ENCODE measurements at regions not wholly inside any gene's neighbourhood (a gene's known extent, or its start where the extent isn't known, plus 50 kb on each side); places are given as distances from the start of the nearest gene placed in this dataset.

DNA sequence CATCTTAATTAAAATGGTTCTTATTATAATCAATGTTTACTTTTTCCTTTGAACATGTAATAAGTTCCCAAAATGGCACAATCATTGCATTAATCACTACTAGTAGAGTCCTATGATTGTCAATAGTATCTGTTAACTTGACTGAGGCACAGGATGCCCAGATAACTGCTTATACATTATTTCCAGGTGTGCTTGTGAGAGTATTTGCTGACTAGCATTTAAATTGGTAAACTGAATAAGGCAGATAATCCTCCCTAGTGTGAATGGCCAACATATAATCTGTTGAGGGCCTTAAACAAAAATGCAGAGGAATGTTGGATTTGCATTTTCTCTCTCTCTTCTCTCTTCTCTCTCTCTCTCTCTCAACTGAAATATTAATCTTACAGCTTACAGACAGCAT is 999.3 kb upstream of the TMPRSS15 start:
- no peak overlapping the region for H3K27ac ChIP-seq
- no peaks in the 10 kb centered on the region for H3K36me3 ChIP-seq
- TF ChIP-seq, protein P1, sequence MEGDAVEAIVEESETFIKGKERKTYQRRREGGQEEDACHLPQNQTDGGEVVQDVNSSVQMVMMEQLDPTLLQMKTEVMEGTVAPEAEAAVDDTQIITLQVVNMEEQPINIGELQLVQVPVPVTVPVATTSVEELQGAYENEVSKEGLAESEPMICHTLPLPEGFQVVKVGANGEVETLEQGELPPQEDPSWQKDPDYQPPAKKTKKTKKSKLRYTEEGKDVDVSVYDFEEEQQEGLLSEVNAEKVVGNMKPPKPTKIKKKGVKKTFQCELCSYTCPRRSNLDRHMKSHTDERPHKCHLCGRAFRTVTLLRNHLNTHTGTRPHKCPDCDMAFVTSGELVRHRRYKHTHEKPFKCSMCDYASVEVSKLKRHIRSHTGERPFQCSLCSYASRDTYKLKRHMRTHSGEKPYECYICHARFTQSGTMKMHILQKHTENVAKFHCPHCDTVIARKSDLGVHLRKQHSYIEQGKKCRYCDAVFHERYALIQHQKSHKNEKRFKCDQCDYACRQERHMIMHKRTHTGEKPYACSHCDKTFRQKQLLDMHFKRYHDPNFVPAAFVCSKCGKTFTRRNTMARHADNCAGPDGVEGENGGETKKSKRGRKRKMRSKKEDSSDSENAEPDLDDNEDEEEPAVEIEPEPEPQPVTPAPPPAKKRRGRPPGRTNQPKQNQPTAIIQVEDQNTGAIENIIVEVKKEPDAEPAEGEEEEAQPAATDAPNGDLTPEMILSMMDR (IDR thresholded peaks at IDR 0.05): no peak
- no peak for TF ChIP-seq POLR2A (IDR thresholded peaks at IDR 0.05)
- no peak for ATAC-seq
- DNase-seq: no peak
- H3K9me3 ChIP-seq: no peaks in the 10 kb centered on the region
- no peak overlapping the region for H3K4me3 ChIP-seq
- no peaks in the 10 kb centered on the region for H3K4me1 ChIP-seq
- H3K27me3 ChIP-seq: no peaks in the 10 kb centered on the region
- intact Hi-C loops (cut with DNase I): no loop called here

- DNase-seq: no peak
- TF ChIP-seq, protein P1 (IDR thresholded peaks at IDR 0.05): no peak
- TF ChIP-seq POLR2A (IDR thresholded peaks at IDR 0.05): no peak
- H3K27ac ChIP-seq: no peak overlapping the region
- intact Hi-C loops (cut with DNase I): no loop called here
- no peaks in the 10 kb centered on the region for H3K36me3 ChIP-seq
- no peaks in the 10 kb centered on the region for H3K4me1 ChIP-seq
- ATAC-seq: no peak
- no peak overlapping the region for H3K4me3 ChIP-seq
- no peaks in the 10 kb centered on the region for H3K27me3 ChIP-seq
- WGBS, 4 donors: 45 to 54% (median 49%) methylated on average over 2 of the region's 2 CpGs
- H3K9me3 ChIP-seq: no peaks in the 10 kb centered on the region
These were observed 1001.7 kb upstream of the TMPRSS15 start for GRCh38 chr21:19405326-19405725.

- Histone ChIP-seq H3K27ac (no peak overlapping the region), H3K36me3 (no peaks in the 10 kb centered on the region), H3K4me1 (no peaks in the 10 kb centered on the region), H3K27me3 (no peaks in the 10 kb centered on the region), H3K9me3 (peaks cover 0 to 21% (median 2%) of the 10 kb centered on the region in 12 donors), H3K4me3 (no peak overlapping the region)
- ATAC-seq (no peak), DNase-seq (no peak)
- no peak for TF ChIP-seq POLR2A (IDR thresholded peaks at IDR 0.05)
- TF ChIP-seq, protein P1 (IDR thresholded peaks at IDR 0.05): no peak
- WGBS, 4 donors: 43 to 65% (median 51%) methylated on average over 3 of the region's 3 CpGs
- intact Hi-C loops (cut with DNase I): no loop called here
These were observed 1017.0 kb upstream of the TMPRSS15 start for GRCh38 chr21:19420565-19420964.

DNA sequence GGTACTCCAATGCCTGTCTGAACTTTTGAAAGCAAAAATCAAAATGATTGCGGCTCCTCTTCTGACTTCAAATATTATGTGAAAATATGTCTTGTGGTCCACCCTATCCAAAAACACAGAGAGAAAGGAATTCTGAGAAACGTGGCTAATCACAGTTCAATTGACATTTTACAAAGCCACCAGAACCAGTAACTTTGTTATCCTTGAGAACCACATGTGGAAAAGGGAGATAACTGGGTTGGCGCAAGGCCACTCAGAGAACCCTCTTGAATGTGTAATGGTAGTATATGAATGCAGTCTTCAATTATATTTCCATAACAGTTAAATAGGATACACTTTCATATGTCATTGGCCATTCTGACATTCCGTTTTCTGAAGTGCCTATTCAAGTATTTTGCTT is 1030.0 kb upstream of the TMPRSS15 start:
- no peak overlapping the region for H3K4me3 ChIP-seq
- TF ChIP-seq, protein P1 (IDR thresholded peaks at IDR 0.05): no peak
- TF ChIP-seq POLR2A (IDR thresholded peaks at IDR 0.05): no peak
- intact Hi-C loops (cut with DNase I): no loop called here
- 70 to 74% (median 71%) methylated on average over 4 of the region's 4 CpGs for WGBS, 4 donors
- no peaks in the 10 kb centered on the region for H3K27me3 ChIP-seq
- H3K27ac ChIP-seq: no peak overlapping the region
- DNase-seq (no peak), ATAC-seq (no peak)
- H3K9me3 ChIP-seq: peaks cover 0 to 14% (median 1%) of the 10 kb centered on the region in 12 donors
- no peaks in the 10 kb centered on the region for H3K36me3 ChIP-seq
- no peaks in the 10 kb centered on the region for H3K4me1 ChIP-seq

Data from heart left ventricle (tissue), 16 donors.